Activated CD8-positive, alpha-beta T cell treated with anti-CD3 and anti-CD28 coated beads, Interleukin-2, amount 10 ng/mL, durations not matched to agents 7 days and 5 days (primary cell): ENCODE measurements at regions not wholly inside any gene's neighbourhood (a gene's known extent, or its start where the extent isn't known, plus 50 kb on each side); places are given as distances from the start of the nearest gene placed in this dataset.
"Not testable (repeated sequence)": the region's sequence is repeated elsewhere in the genome, so short reads cannot be mapped to it uniquely, and the experiment has no call there.

Experiments
- ATAC-seq: fragments of 150-1000 bp; cut with Tn5 transposase; one replicate; pipeline ENCODE4 v1.10.0; 2021; ENCODE audit warnings: moderate library complexity
- CTCF ChIA-PET: fragments of 350-600 bp; sonication (Branson Sonifier 250); formaldehyde crosslinking; loops from one replicate; lab custom pipeline; 2021; ENCODE audit warnings: antibody characterized with exemption; lab: Charles Lee
- POLR2A ChIA-PET: fragments of 350-600 bp; sonication (Branson Sonifier 250); formaldehyde crosslinking; loops from one replicate; lab custom pipeline; 2021; ENCODE audit warnings: antibody characterized with exemption; lab: Charles Lee
- DNase-seq: peaks from one replicate; pipeline ENCODE4 v3.0.0-alpha.2; 2020
- H3K27ac Mint-ChIP-seq: one replicate; pipeline ENCODE4 v1.8.0; 2021; ENCODE audit warnings: mild to moderate bottlenecking, mixed read lengths
- H3K27me3 Mint-ChIP-seq: one replicate; pipeline ENCODE4 v1.8.0; 2021; ENCODE audit warnings: low read depth, mixed read lengths
- H3K36me3 Mint-ChIP-seq: one replicate; pipeline ENCODE4 v1.8.0; 2021; ENCODE audit warnings: low read depth, mixed read lengths
- H3K4me1 Mint-ChIP-seq: one replicate; pipeline ENCODE4 v1.8.0; 2021; ENCODE audit warnings: low read depth, mixed read lengths
- H3K4me3 Mint-ChIP-seq: one replicate; pipeline ENCODE4 v1.8.0; 2021; ENCODE audit warnings: mild to moderate bottlenecking, mixed read lengths
- H3K9me3 Mint-ChIP-seq: one replicate; pipeline ENCODE4 v1.8.0; 2022; ENCODE audit warnings: mixed read lengths; ENCODE audit not compliant: insufficient read depth

GRCh38 chr2:215729985-215730620, 283.2 kb downstream of the MREG start:
- no peak overlapping the region for H3K27ac Mint-ChIP-seq
- H3K4me1 Mint-ChIP-seq: no peaks in the 10 kb centered on the region
- ChIA-PET CTCF (interaction anchor here (0.6 kb wide), 1 partner anchor 11 kb away, joined by 3 read pairs; no protein-coding TSS in a partner anchor), POLR2A (interaction anchor here (0.5 kb wide), 1 partner anchor 365 kb away, joined by 3 read pairs; no protein-coding TSS in a partner anchor)
- no peaks in the 10 kb centered on the region for H3K9me3 Mint-ChIP-seq
- H3K27me3 Mint-ChIP-seq: no peaks in the 10 kb centered on the region
- H3K36me3 Mint-ChIP-seq: no peaks in the 10 kb centered on the region
- no peak for ATAC-seq
- peak; percentile 4 for DNase-seq
- H3K4me3 Mint-ChIP-seq: no peak overlapping the region

- no peaks in the 10 kb centered on the region for H3K36me3 Mint-ChIP-seq
- no peak overlapping the region for H3K4me3 Mint-ChIP-seq
- H3K27me3 Mint-ChIP-seq: no peaks in the 10 kb centered on the region
These were observed 284.8 kb downstream of the MREG start for GRCh38 chr2:215728504-215729065.

GRCh38 chr2:215727507-215728503, 285.5 kb downstream of the MREG start:
- no peaks in the 10 kb centered on the region for H3K4me1 Mint-ChIP-seq
- no peaks in the 10 kb centered on the region for H3K27me3 Mint-ChIP-seq
- no peaks in the 10 kb centered on the region for H3K9me3 Mint-ChIP-seq
- no peak for ATAC-seq
- no peak overlapping the region for H3K27ac Mint-ChIP-seq
- no peak overlapping the region for H3K4me3 Mint-ChIP-seq
- ChIA-PET POLR2A (no interaction called here), CTCF (no interaction called here)
- DNase-seq: no peak
- no peaks in the 10 kb centered on the region for H3K36me3 Mint-ChIP-seq

More at GRCh38 chr2:215728504-215729065, 284.8 kb downstream of the MREG start:
- Mint-ChIP-seq H3K9me3 (no peaks in the 10 kb centered on the region), H3K27ac (no peak overlapping the region), H3K4me1 (no peaks in the 10 kb centered on the region)
- DNase-seq (peak; percentile 8), ATAC-seq (no peak)
- POLR2A ChIA-PET: no interaction called here
- CTCF ChIA-PET: no interaction called here

- H3K9me3 Mint-ChIP-seq: no peaks in the 10 kb centered on the region
- H3K27ac Mint-ChIP-seq: no peak overlapping the region
- no peaks in the 10 kb centered on the region for H3K36me3 Mint-ChIP-seq
- ChIA-PET CTCF (no interaction called here), POLR2A (no interaction called here)
- H3K4me3 Mint-ChIP-seq: no peak overlapping the region
- no peaks in the 10 kb centered on the region for H3K27me3 Mint-ChIP-seq
- no peak for DNase-seq
- ATAC-seq: no peak
- no peaks in the 10 kb centered on the region for H3K4me1 Mint-ChIP-seq
These were observed 287.3 kb downstream of the MREG start for GRCh38 chr2:215726070-215726469.

- H3K27me3 Mint-ChIP-seq: no peaks in the 10 kb centered on the region
- H3K4me1 Mint-ChIP-seq: no peaks in the 10 kb centered on the region
- no peaks in the 10 kb centered on the region for H3K9me3 Mint-ChIP-seq
- no peak overlapping the region for H3K4me3 Mint-ChIP-seq
- no peak for ATAC-seq
- no peak for DNase-seq
- no peaks in the 10 kb centered on the region for H3K36me3 Mint-ChIP-seq
- POLR2A ChIA-PET: no interaction called here
- CTCF ChIA-PET: no interaction called here
- H3K27ac Mint-ChIP-seq: no peak overlapping the region
These were observed 288.3 kb upstream of the FN1 start for GRCh38 chr2:215724146-215724545.

GRCh38 chr2:215723631-215724011, 287.8 kb upstream of the FN1 start:
- Mint-ChIP-seq H3K9me3 (no peaks in the 10 kb centered on the region), H3K36me3 (no peaks in the 10 kb centered on the region), H3K4me3 (no peak overlapping the region), H3K4me1 (no peaks in the 10 kb centered on the region), H3K27ac (no peak overlapping the region), H3K27me3 (no peaks in the 10 kb centered on the region)
- ATAC-seq (no peak), DNase-seq (no peak)
- POLR2A ChIA-PET: no interaction called here
- CTCF ChIA-PET: no interaction called here

- Mint-ChIP-seq H3K36me3 (no peaks in the 10 kb centered on the region), H3K9me3 (no peaks in the 10 kb centered on the region)
- no peak for ATAC-seq
These were observed 287.2 kb upstream of the FN1 start for GRCh38 chr2:215722986-215723630.

GRCh38 chr2:215722125-215722524, 286.3 kb upstream of the FN1 start:
- Mint-ChIP-seq H3K4me1 (no peaks in the 10 kb centered on the region), H3K27ac (no peak overlapping the region), H3K36me3 (no peaks in the 10 kb centered on the region), H3K27me3 (no peaks in the 10 kb centered on the region), H3K4me3 (no peak overlapping the region), H3K9me3 (no peaks in the 10 kb centered on the region)
- ChIA-PET CTCF (no interaction called here), POLR2A (no interaction called here)
- ATAC-seq (no peak), DNase-seq (no peak)

More at GRCh38 chr2:215722986-215723630, 287.2 kb upstream of the FN1 start:
- Mint-ChIP-seq H3K4me3 (no peak overlapping the region), H3K27ac (no peak overlapping the region), H3K4me1 (no peaks in the 10 kb centered on the region), H3K27me3 (no peaks in the 10 kb centered on the region)
- DNase-seq: no peak
- POLR2A ChIA-PET: no interaction called here
- CTCF ChIA-PET: no interaction called here

- CTCF ChIA-PET, H3K36me3 Mint-ChIP-seq, DNase-seq, H3K4me1 Mint-ChIP-seq, ATAC-seq, H3K9me3 Mint-ChIP-seq, H3K27me3 Mint-ChIP-seq, H3K4me3 Mint-ChIP-seq, H3K27ac Mint-ChIP-seq, POLR2A ChIA-PET: not testable (repeated sequence)
These were observed 285.6 kb upstream of the FN1 start for GRCh38 chr2:215721515-215721914.

- no peak overlapping the region for H3K27ac Mint-ChIP-seq
- no peak overlapping the region for H3K4me3 Mint-ChIP-seq
- no peaks in the 10 kb centered on the region for H3K9me3 Mint-ChIP-seq
- H3K36me3 Mint-ChIP-seq: no peaks in the 10 kb centered on the region
- no peak for ATAC-seq
- DNase-seq: no peak
- ChIA-PET CTCF (no interaction called here), POLR2A (no interaction called here)
- H3K27me3 Mint-ChIP-seq: peaks cover 2% of the 10 kb centered on the region
- H3K4me1 Mint-ChIP-seq: no peaks in the 10 kb centered on the region
These were observed 283.0 kb upstream of the FN1 start for GRCh38 chr2:215718890-215719289.

- Mint-ChIP-seq H3K36me3 (no peaks in the 10 kb centered on the region), H3K4me3 (no peak overlapping the region), H3K9me3 (no peaks in the 10 kb centered on the region), H3K27me3 (peaks cover 2% of the 10 kb centered on the region), H3K4me1 (no peaks in the 10 kb centered on the region), H3K27ac (no peak overlapping the region)
- POLR2A ChIA-PET: no interaction called here
- ATAC-seq: no peak
- no peak for DNase-seq
- CTCF ChIA-PET: no interaction called here
These were observed 282.6 kb upstream of the FN1 start for GRCh38 chr2:215718436-215718835.
